ENCODE measurements at regions not wholly inside any gene's neighbourhood (a gene's known extent, or its start where the extent isn't known, plus 50 kb on each side); places are given as distances from the start of the nearest gene placed in this dataset.

- TF ChIP-seq CTCF (IDR thresholded peaks at IDR 0.05; ENCODE audit: insufficient read depth, missing control alignments) = no peak
- DNase-seq (ENCODE audit: insufficient read length, low spot score) (no peak), FAIRE-seq (no peak)
These were observed 149.3 kb upstream of the SEMA6D start for GRCh38 chr15:47568030-47568429.

GRCh38 chr15:47570044-47570443, 147.3 kb upstream of the SEMA6D start:
- no peak for FAIRE-seq
- DNase-seq (ENCODE audit: insufficient read length, low spot score) = no peak
- TF ChIP-seq CTCF (IDR thresholded peaks at IDR 0.05; ENCODE audit: insufficient read depth, missing control alignments) = no peak

GRCh38 chr15:47570451-47570850, 146.9 kb upstream of the SEMA6D start:
- DNase-seq (ENCODE audit: insufficient read length, low spot score) (no peak), FAIRE-seq (no peak)
- TF ChIP-seq CTCF (IDR thresholded peaks at IDR 0.05; ENCODE audit: insufficient read depth, missing control alignments) = no peak

- no peak for TF ChIP-seq CTCF (IDR thresholded peaks at IDR 0.05; ENCODE audit: insufficient read depth, missing control alignments)
- DNase-seq (ENCODE audit: insufficient read length, low spot score) = no peak
- no peak for FAIRE-seq
These were observed 146.2 kb upstream of the SEMA6D start for GRCh38 chr15:47570881-47571640.

GRCh38 chr15:47573673-47574072, 143.6 kb upstream of the SEMA6D start:
- TF ChIP-seq CTCF (IDR thresholded peaks at IDR 0.05; ENCODE audit: insufficient read depth, missing control alignments) = no peak
- DNase-seq (ENCODE audit: insufficient read length, low spot score) (no peak), FAIRE-seq (no peak)

- FAIRE-seq (peak; percentile 84), DNase-seq (ENCODE audit: insufficient read length, low spot score) (no peak)
- no peak for TF ChIP-seq CTCF (IDR thresholded peaks at IDR 0.05; ENCODE audit: insufficient read depth, missing control alignments)
These were observed 140.3 kb upstream of the SEMA6D start for GRCh38 chr15:47577000-47577399.

- TF ChIP-seq CTCF (IDR thresholded peaks at IDR 0.05; ENCODE audit: insufficient read depth, missing control alignments) = no peak
- FAIRE-seq = no peak
- no peak for DNase-seq (ENCODE audit: insufficient read length, low spot score)
These were observed 139.8 kb upstream of the SEMA6D start for GRCh38 chr15:47577461-47577860.

Measured in D721Med (cell line).